ENCODE measurements at regions not wholly inside any gene's neighbourhood (a gene's known extent, or its start where the extent isn't known, plus 50 kb on each side); places are given as distances from the start of the nearest gene placed in this dataset.

DNA sequence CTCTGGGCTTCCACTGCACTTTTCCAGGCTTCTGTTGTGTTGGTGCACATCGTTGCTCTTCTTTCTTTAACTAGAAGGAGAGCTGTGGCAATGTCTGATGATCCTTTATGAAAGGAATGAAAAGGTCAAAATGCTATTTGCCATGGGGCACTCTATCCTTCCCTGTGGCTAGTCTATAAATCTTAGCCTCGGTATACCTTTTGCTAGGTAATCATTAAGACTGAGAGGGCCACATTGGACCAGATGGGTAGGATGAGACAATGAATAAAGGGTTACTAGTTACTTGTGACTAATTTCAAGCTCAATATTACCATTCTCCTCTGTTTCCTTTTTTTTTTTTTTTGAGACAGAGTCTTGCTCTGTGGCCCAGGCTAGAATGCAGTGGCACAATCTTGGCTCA, 89.4 kb upstream of the C1orf87 start:
- Mint-ChIP-seq H3K4me3 (no peak overlapping the region), H3K9me3 (peaks cover 0 to 6% of the 10 kb centered on the region in 2 donors), H3K4me1 (ENCODE audit: low read depth in 2 of 2) (no peaks in the 10 kb centered on the region), H3K27me3 (no peaks in the 10 kb centered on the region), H3K27ac (no peak overlapping the region), H3K36me3 (ENCODE audit: insufficient read depth) (no peaks in the 10 kb centered on the region)
- ATAC-seq (replicated peaks): no peak
- DNase-seq: no peak

GRCh38 chr1:60160141-60160540, 86.6 kb upstream of the C1orf87 start:
- Mint-ChIP-seq H3K36me3 (ENCODE audit: insufficient read depth) (no peaks in the 10 kb centered on the region), H3K27me3 (no peaks in the 10 kb centered on the region), H3K9me3 (peaks cover 0 to 2% of the 10 kb centered on the region in 2 donors), H3K27ac (no peak overlapping the region), H3K4me1 (ENCODE audit: low read depth in 2 of 2) (no peaks in the 10 kb centered on the region), H3K4me3 (no peak overlapping the region)
- ATAC-seq (replicated peaks): no peak
- DNase-seq: no peak

GRCh38 chr1:60156371-60156770, 82.8 kb upstream of the C1orf87 start:
- no peak for ATAC-seq (replicated peaks)
- no peak for DNase-seq
- Mint-ChIP-seq H3K36me3 (ENCODE audit: insufficient read depth) (no peaks in the 10 kb centered on the region), H3K27ac (no peak overlapping the region), H3K27me3 (no peaks in the 10 kb centered on the region), H3K4me3 (no peak overlapping the region), H3K4me1 (ENCODE audit: low read depth in 2 of 2) (no peaks in the 10 kb centered on the region), H3K9me3 (no peaks in the 10 kb centered on the region)

GRCh38 chr1:60153961-60154360, 80.4 kb upstream of the C1orf87 start:
- Mint-ChIP-seq H3K4me3 (no peak overlapping the region), H3K27ac (no peak overlapping the region), H3K4me1 (ENCODE audit: low read depth in 2 of 2) (no peaks in the 10 kb centered on the region), H3K27me3 (no peaks in the 10 kb centered on the region), H3K9me3 (no peaks in the 10 kb centered on the region), H3K36me3 (ENCODE audit: insufficient read depth) (no peaks in the 10 kb centered on the region)
- ATAC-seq (replicated peaks) (no peak), DNase-seq (no peak)

- H3K27me3 Mint-ChIP-seq: peaks cover 0 to 6% of the 10 kb centered on the region in 2 donors
- no peak overlapping the region for H3K4me3 Mint-ChIP-seq
- no peak overlapping the region for H3K27ac Mint-ChIP-seq
- H3K4me1 Mint-ChIP-seq (ENCODE audit: low read depth in 2 of 2): no peaks in the 10 kb centered on the region
- DNase-seq: no peak
- no peak for ATAC-seq (replicated peaks)
- no peaks in the 10 kb centered on the region for H3K36me3 Mint-ChIP-seq (ENCODE audit: insufficient read depth)
- H3K9me3 Mint-ChIP-seq: no peaks in the 10 kb centered on the region
These were observed 79.3 kb upstream of the C1orf87 start for GRCh38 chr1:60152891-60153290.

DNA sequence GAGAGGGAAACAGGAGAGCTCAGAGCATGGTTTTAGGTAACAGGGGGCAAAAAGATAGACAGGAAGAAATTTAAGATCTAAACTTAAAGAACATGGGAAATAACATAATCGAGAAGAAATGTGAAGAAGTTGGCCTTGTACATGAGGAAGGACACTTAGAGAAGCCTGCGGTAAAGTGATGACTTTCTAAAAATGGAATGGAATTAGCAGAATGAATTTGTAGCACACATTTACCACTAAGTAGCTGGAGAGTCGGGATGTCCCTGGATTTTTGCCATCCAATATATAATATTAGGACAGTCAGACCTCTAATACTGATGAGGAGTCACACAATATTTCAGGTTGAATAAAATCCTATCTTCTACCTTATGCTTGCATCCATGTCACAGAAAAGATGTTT, 77.7 kb upstream of the C1orf87 start:
- no peak for ATAC-seq (replicated peaks)
- Mint-ChIP-seq H3K9me3 (no peaks in the 10 kb centered on the region), H3K36me3 (ENCODE audit: insufficient read depth) (no peaks in the 10 kb centered on the region), H3K4me3 (no peak overlapping the region), H3K4me1 (ENCODE audit: low read depth in 2 of 2) (no peaks in the 10 kb centered on the region), H3K27ac (no peak overlapping the region), H3K27me3 (peaks cover 0 to 13% of the 10 kb centered on the region in 2 donors)
- no peak for DNase-seq

DNA sequence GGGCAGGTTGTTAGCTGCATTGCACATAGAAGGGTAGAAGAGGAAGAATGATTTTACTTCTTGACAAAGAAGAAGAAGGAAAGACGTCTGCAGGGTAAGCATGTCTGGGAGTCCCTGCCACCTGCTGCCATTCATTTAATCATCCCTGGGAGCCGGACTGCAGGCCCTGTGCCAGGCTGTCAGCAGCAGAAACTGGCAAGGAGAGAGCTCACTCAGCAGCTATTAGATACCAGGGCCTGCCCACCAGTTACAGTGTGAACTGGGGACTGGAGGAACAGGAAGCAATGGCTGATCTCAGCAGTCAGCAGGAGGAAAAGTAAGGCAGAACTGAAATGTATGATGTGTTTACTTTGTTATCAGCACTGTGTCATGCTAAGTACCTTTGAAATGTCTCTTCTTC, 75.7 kb upstream of the C1orf87 start:
- ATAC-seq (replicated peaks): no peak
- Mint-ChIP-seq H3K27ac (no peak overlapping the region), H3K9me3 (no peaks in the 10 kb centered on the region), H3K27me3 (peaks cover 0 to 13% of the 10 kb centered on the region in 2 donors), H3K4me1 (ENCODE audit: low read depth in 2 of 2) (no peaks in the 10 kb centered on the region), H3K36me3 (ENCODE audit: insufficient read depth) (no peaks in the 10 kb centered on the region), H3K4me3 (no peak overlapping the region)
- DNase-seq: no peak

DNA sequence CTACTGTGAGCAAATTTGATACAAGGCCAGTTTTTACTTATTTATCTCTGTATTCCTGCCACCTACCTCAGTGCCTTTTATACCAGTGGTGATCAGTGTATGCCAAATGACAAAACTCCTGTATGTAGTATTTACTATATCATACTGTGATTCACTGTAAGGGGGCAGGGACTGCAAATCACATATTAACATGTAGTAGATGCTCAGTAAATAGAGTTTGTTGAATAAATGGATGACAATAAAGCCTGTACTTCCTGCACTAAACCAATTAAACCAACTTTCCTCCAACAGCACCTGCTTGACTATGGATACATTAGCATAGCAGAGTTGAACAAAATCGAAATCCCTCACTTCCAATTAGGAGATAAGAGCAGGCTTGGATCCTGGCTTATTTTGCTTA, 73.3 kb upstream of the C1orf87 start:
- H3K27ac Mint-ChIP-seq: no peak overlapping the region
- no peak overlapping the region for H3K4me3 Mint-ChIP-seq
- H3K27me3 Mint-ChIP-seq: peaks cover 0 to 13% of the 10 kb centered on the region in 2 donors
- H3K9me3 Mint-ChIP-seq: no peaks in the 10 kb centered on the region
- no peak for DNase-seq
- H3K36me3 Mint-ChIP-seq (ENCODE audit: insufficient read depth): no peaks in the 10 kb centered on the region
- no peak for ATAC-seq (replicated peaks)
- H3K4me1 Mint-ChIP-seq (ENCODE audit: low read depth in 2 of 2): no peaks in the 10 kb centered on the region

DNA sequence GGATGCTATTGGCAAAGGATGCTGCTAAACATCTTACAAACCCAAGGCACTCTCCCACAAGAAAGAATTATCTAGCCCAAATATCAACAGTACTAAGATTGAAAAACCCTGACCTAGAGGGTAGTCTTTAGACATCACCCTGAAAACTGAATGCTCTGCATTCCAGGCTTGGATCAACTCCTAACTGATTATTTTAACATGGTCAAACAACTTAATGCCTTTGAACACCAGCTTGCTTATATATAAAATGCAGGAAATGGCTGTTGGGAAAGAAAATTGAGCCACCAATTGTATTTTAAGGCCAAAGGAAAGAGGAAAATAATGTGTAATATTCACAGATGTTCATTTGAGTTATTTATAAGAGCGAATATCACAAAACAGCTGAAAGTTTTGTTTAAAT, 72.2 kb upstream of the C1orf87 start:
- DNase-seq (no peak), ATAC-seq (replicated peaks) (no peak)
- H3K9me3 Mint-ChIP-seq: no peaks in the 10 kb centered on the region
- peaks cover 4 to 13% of the 10 kb centered on the region in 2 donors for H3K27me3 Mint-ChIP-seq
- no peaks in the 10 kb centered on the region for H3K36me3 Mint-ChIP-seq (ENCODE audit: insufficient read depth)
- H3K4me1 Mint-ChIP-seq (ENCODE audit: low read depth in 2 of 2): no peaks in the 10 kb centered on the region
- H3K27ac Mint-ChIP-seq: no peak overlapping the region
- H3K4me3 Mint-ChIP-seq: no peak overlapping the region

DNA sequence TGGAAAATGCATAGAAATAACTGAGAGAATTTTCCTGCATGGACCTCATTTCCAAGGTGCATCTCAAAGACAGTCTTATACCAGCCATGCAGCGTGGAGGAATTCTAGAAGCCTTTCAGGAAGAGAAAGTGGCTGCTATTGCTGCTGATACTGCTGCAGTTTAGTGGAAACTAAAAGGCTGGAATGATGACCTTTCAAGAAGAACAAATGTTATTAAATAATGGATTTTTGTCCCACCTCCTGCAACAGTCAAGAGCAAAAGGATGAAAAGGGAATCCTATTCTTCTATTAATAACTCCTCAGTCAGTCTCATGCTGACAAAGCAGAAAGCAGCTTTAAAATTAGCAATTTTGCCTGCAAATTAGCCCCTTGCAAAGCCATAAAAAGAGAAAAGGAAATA, 68.2 kb upstream of the C1orf87 start:
- H3K9me3 Mint-ChIP-seq: peaks cover 0 to 5% of the 10 kb centered on the region in 2 donors
- no peak overlapping the region for H3K4me3 Mint-ChIP-seq
- no peaks in the 10 kb centered on the region for H3K4me1 Mint-ChIP-seq (ENCODE audit: low read depth in 2 of 2)
- DNase-seq (no peak), ATAC-seq (replicated peaks) (no peak)
- H3K27ac Mint-ChIP-seq: no peak overlapping the region
- H3K36me3 Mint-ChIP-seq (ENCODE audit: insufficient read depth): no peaks in the 10 kb centered on the region
- H3K27me3 Mint-ChIP-seq: peaks cover 0 to 10% of the 10 kb centered on the region in 2 donors

DNA sequence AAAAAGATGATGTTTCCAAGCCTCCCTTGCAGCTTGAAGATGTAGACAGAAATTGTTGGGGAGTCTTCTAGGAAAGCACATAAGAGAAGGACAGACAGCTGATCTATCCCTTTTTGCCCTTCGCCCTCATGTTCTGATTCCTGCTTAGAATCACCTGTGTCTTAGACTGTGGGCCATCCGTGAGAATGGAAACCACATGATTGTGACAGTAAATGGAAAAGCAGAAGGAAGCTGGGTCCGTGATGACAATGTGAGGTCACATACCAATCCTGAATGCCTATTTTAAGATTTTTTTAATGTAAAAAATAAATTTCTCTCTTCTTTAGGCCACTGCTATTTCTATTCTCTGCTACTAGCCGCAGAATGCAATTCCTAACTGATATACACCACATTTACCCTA, 67.7 kb upstream of the C1orf87 start:
- Mint-ChIP-seq H3K36me3 (ENCODE audit: insufficient read depth) (no peaks in the 10 kb centered on the region), H3K27ac (no peak overlapping the region), H3K9me3 (peaks cover 0 to 5% of the 10 kb centered on the region in 2 donors), H3K4me1 (ENCODE audit: low read depth in 2 of 2) (no peaks in the 10 kb centered on the region), H3K27me3 (peaks cover 0 to 10% of the 10 kb centered on the region in 2 donors), H3K4me3 (no peak overlapping the region)
- ATAC-seq (replicated peaks) (no peak), DNase-seq (no peak)

GRCh38 chr1:60137406-60137805, 63.8 kb upstream of the C1orf87 start:
- H3K27me3 Mint-ChIP-seq: peaks cover 0 to 10% of the 10 kb centered on the region in 2 donors
- ATAC-seq (replicated peaks): no peak
- no peak for DNase-seq
- H3K4me3 Mint-ChIP-seq: no peak overlapping the region
- H3K9me3 Mint-ChIP-seq: peaks cover 0 to 5% of the 10 kb centered on the region in 2 donors
- no peak overlapping the region for H3K27ac Mint-ChIP-seq
- H3K4me1 Mint-ChIP-seq (ENCODE audit: low read depth in 2 of 2): peaks cover 2 to 5% of the 10 kb centered on the region in 2 donors
- no peaks in the 10 kb centered on the region for H3K36me3 Mint-ChIP-seq (ENCODE audit: insufficient read depth)

DNA sequence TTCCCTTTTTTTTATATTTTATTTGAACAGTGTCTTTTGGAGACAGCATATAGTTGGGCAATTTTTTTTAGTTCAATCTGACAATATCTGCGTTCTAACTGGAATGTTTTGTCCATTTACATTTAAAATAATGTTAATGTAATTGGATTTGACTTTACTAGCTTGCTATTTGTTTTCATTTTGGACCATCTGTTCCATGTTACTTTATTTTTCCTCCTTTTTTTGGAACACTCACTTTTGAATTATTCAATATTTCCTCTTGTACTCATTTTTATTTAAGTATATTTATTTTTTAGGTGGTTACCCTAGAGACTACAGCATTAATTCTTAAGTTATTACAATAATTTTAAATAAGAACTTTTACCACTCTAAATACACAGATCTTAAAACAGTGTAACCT, 62.8 kb upstream of the C1orf87 start:
- Mint-ChIP-seq H3K9me3 (peaks cover 0 to 5% of the 10 kb centered on the region in 2 donors), H3K27ac (no peak overlapping the region), H3K27me3 (peaks cover 0 to 10% of the 10 kb centered on the region in 2 donors), H3K4me1 (ENCODE audit: low read depth in 2 of 2) (peaks cover 2 to 5% of the 10 kb centered on the region in 2 donors), H3K36me3 (ENCODE audit: insufficient read depth) (no peaks in the 10 kb centered on the region), H3K4me3 (no peak overlapping the region)
- ATAC-seq (replicated peaks) (no peak), DNase-seq (no peak)

- no peaks in the 10 kb centered on the region for H3K27me3 Mint-ChIP-seq
- H3K36me3 Mint-ChIP-seq (ENCODE audit: insufficient read depth): no peaks in the 10 kb centered on the region
- H3K9me3 Mint-ChIP-seq: peaks cover 0 to 5% of the 10 kb centered on the region in 2 donors
- no peak for DNase-seq
- no peak for ATAC-seq (replicated peaks)
- H3K27ac Mint-ChIP-seq: no peak overlapping the region
- peaks cover 2 to 5% of the 10 kb centered on the region in 2 donors for H3K4me1 Mint-ChIP-seq (ENCODE audit: low read depth in 2 of 2)
- H3K4me3 Mint-ChIP-seq: no peak overlapping the region
These were observed 61.1 kb upstream of the C1orf87 start for GRCh38 chr1:60134716-60135115.

DNA sequence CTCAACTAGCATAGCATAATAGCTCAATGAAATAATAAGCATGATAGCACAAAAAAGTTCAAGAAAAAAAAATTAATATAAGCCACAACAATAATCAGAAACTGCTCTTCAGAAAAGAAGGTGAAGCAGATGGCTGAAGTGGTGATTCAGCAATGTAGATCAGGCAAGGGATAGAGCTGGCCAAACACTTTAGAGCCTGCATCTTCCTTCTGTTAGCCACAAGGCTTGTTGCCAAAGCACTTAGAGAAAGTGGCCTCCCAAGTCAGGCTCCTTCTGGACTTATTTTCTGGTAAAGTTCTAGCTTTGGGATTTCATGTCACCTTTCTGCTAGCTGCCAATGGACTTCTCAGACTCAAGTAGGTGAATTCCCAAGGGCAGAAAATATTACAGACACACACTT, 60.3 kb upstream of the C1orf87 start:
- H3K36me3 Mint-ChIP-seq (ENCODE audit: insufficient read depth): no peaks in the 10 kb centered on the region
- H3K27ac Mint-ChIP-seq: no peak overlapping the region
- no peaks in the 10 kb centered on the region for H3K27me3 Mint-ChIP-seq
- peaks cover 0 to 5% of the 10 kb centered on the region in 2 donors for H3K9me3 Mint-ChIP-seq
- H3K4me3 Mint-ChIP-seq: no peak overlapping the region
- H3K4me1 Mint-ChIP-seq (ENCODE audit: low read depth in 2 of 2): peaks cover 2 to 5% of the 10 kb centered on the region in 2 donors
- no peak for DNase-seq
- no peak for ATAC-seq (replicated peaks)
